SK-N-SH (cell line): ENCODE measurements at regions not wholly inside any gene's neighbourhood (a gene's known extent, or its start where the extent isn't known, plus 50 kb on each side); places are given as distances from the start of the nearest gene placed in this dataset.
"Not testable (repeated sequence)": the region's sequence is repeated elsewhere in the genome, so short reads cannot be mapped to it uniquely, and the experiment has no call there.

Source experiments
- CTCF ChIA-PET: fragments of 300-600, 350-600 bp; formaldehyde crosslinking; extraction: SDS; loops from one replicate; lab custom pipeline; 2021; lab: Yijun Ruan, JAX
- POLR2A ChIA-PET: fragments of 350-600 bp; sonication (Branson Sonifier 250); formaldehyde crosslinking; extraction: SDS; loops from one replicate; lab custom pipeline; 2020; ENCODE audit warnings: antibody characterized with exemption, inconsistent platforms; lab: Yijun Ruan, JAX
- DNase-seq: peaks from one replicate; pipeline ENCODE4 v3.0.0; 2012
- H2AFZ ChIP-seq: fragments of 200-600 bp; sonication (generic); 2 replicates; pipeline ENCODE4 v1.8.1; 2016; ENCODE audit warnings: antibody characterized with exemption, mild to moderate bottlenecking, low read depth
- H3F3A ChIP-seq: fragments of 200-600 bp; sonication (generic); replicated peaks from 2 replicates; pipeline ENCODE3; 2016; ENCODE audit warnings: antibody characterized with exemption, mild to moderate bottlenecking; ENCODE audit not compliant: insufficient read depth
- H3K27ac ChIP-seq, 2 experiments: fragments of 200-500 bp in 1 of 2; fragments of 200-600 bp in 1 of 2; sonication (Bioruptor generic) in 1 of 2; sonication (generic), shearing (Covaris generic) in 1 of 2; 2 replicates each; pipeline versions ENCODE4 v1.5.1 to v1.6.1; 2014 to 2016; ENCODE audit warnings: low read depth in 2 of 2, inconsistent platforms in 1 of 2, low read length in 1 of 2, mild to moderate bottlenecking in 1 of 2, mixed read lengths in 1 of 2
- H3K27me3 ChIP-seq: fragments of 200-600 bp; sonication (generic), shearing (Covaris generic); 2 replicates; pipeline ENCODE4 v1.6.1; 2016; ENCODE audit warnings: mixed run types; ENCODE audit not compliant: insufficient read depth
- H3K36me3 ChIP-seq, 2 experiments: fragments of 200-500 bp in 1 of 2; fragments of 200-600 bp in 1 of 2; sonication (Bioruptor generic) in 1 of 2; sonication (generic) in 1 of 2; replicated peaks in 1 of 2; 2 replicates each; pipeline versions ENCODE3 to v1.5.1; 2014 to 2016; ENCODE audit warnings: low read length in 1 of 2, mild to moderate bottlenecking in 1 of 2; ENCODE audit not compliant: insufficient read depth in 2 of 2, control insufficient read depth in 1 of 2
- H3K4me1 ChIP-seq, 2 experiments: fragments of 200-500 bp in 1 of 2; fragments of 200-600 bp in 1 of 2; sonication (Bioruptor generic) in 1 of 2; sonication (generic), shearing (Covaris generic) in 1 of 2; 2 replicates each; pipeline versions ENCODE4 v1.5.1 to v1.6.1; 2014 to 2016; ENCODE audit warnings: low read depth in 1 of 2, low read length in 1 of 2, mixed run types in 1 of 2; ENCODE audit not compliant: insufficient read depth in 2 of 2, control insufficient read depth in 1 of 2
- H3K4me2 ChIP-seq: fragments of 200-600 bp; sonication (generic), shearing (Covaris generic); 2 replicates; pipeline ENCODE4 v1.6.1; 2017; ENCODE audit warnings: mixed run types
- H3K4me3 ChIP-seq, 2 experiments: fragments of 200-500 bp in 1 of 2; fragments of 200-600 bp in 1 of 2; sonication (Bioruptor generic) in 1 of 2; sonication (generic), shearing (Covaris generic) in 1 of 2; 2 replicates each; pipeline versions ENCODE4 v1.5.1 to v1.8.1; 2014 to 2016; ENCODE audit warnings: low read depth in 2 of 2, inconsistent platforms in 1 of 2, low read length in 1 of 2, mild to moderate bottlenecking in 1 of 2, mixed read lengths in 1 of 2, moderate library complexity in 1 of 2
- H3K79me2 ChIP-seq: fragments of 200-600 bp; sonication (generic); 2 replicates; pipeline ENCODE4 v1.8.1; 2017; ENCODE audit warnings: mild to moderate bottlenecking; ENCODE audit not compliant: insufficient read depth
- H3K9ac ChIP-seq: fragments of 200-600 bp; sonication (generic); 2 replicates; pipeline ENCODE4 v1.6.1; 2017; ENCODE audit warnings: mixed run types
- H3K9me2 ChIP-seq: fragments of 200-600 bp; sonication (generic); 2 replicates; pipeline ENCODE4 v1.6.1; 2017; ENCODE audit warnings: mixed run types
- H3K9me3 ChIP-seq: fragments of 200-600 bp; sonication (generic); 2 replicates; pipeline ENCODE4 v1.6.1; 2017; ENCODE audit warnings: mixed run types, mild to moderate bottlenecking, moderate library complexity
- H4K20me1 ChIP-seq: fragments of 200-600 bp; sonication (generic); 2 replicates; pipeline ENCODE4 v1.6.1; 2017; ENCODE audit warnings: mild to moderate bottlenecking, mixed run types; ENCODE audit not compliant: insufficient read depth
- CHD2 ChIP-seq: fragments of 150-350 bp; IDR thresholded peaks from 2 replicates; pipeline ENCODE4 v1.6.1; 2018; ENCODE audit warnings: low read length; ENCODE audit not compliant: partially characterized antibody
- ELF1 ChIP-seq: IDR thresholded peaks from 2 replicates; pipeline ENCODE4 v1.4.0; 2012
- EP300 ChIP-seq, 2 experiments: IDR thresholded peaks; 2 replicates each; pipeline versions ENCODE4 v1.4.0 to v1.6.1; 2012; ENCODE audit warnings: borderline replicate concordance in 1 of 2, low read depth in 1 of 2, low read length in 1 of 2
- EZH2phosphoT487 ChIP-seq: fragments of 200-600 bp; sonication (generic); IDR thresholded peaks from 2 replicates; pipeline ENCODE4 v1.6.1; 2017; ENCODE audit warnings: low read depth, mixed run types, mild to moderate bottlenecking, antibody characterized with exemption, moderate library complexity, borderline replicate concordance
- GATA2 ChIP-seq: sonication (generic); formaldehyde crosslinking; IDR thresholded peaks from 2 replicates; pipeline ENCODE4 v1.5.0; 2020; ENCODE audit warnings: mild to moderate bottlenecking, missing genetic modification reagents
- IRF3 ChIP-seq: fragments of 150-350 bp; IDR thresholded peaks from 2 replicates; pipeline ENCODE4 v1.6.1; 2016; ENCODE audit warnings: mild to moderate bottlenecking, low read depth, low read length
- MAX ChIP-seq: IDR thresholded peaks from 2 replicates; pipeline ENCODE4 v1.4.0; 2012; ENCODE audit warnings: low read depth
- MEF2A ChIP-seq: IDR thresholded peaks from 2 replicates; pipeline ENCODE4 v1.4.0; 2012; ENCODE audit warnings: low read depth, borderline replicate concordance
- NFIC ChIP-seq: IDR thresholded peaks from 2 replicates; pipeline ENCODE4 v1.4.0; 2012; ENCODE audit warnings: borderline replicate concordance
- NRF1 ChIP-seq: IDR thresholded peaks from 2 replicates; pipeline ENCODE4 v1.6.1; 2012; ENCODE audit warnings: low read depth, mild to moderate bottlenecking, low read length
- REST ChIP-seq: IDR thresholded peaks from 2 replicates; pipeline ENCODE4 v1.6.1; 2012; ENCODE audit warnings: mild to moderate bottlenecking, low read depth, low read length, moderate library complexity
- RXRA ChIP-seq: IDR thresholded peaks from 2 replicates; pipeline ENCODE4 v1.4.0; 2012; ENCODE audit warnings: low read depth, mild to moderate bottlenecking, borderline replicate concordance
- SIN3A ChIP-seq: IDR thresholded peaks from 2 replicates; pipeline ENCODE4 v1.6.1; 2012; ENCODE audit warnings: low read depth, mild to moderate bottlenecking, low read length, moderate library complexity, borderline replicate concordance
- SMC3 ChIP-seq: IDR thresholded peaks from 2 replicates; pipeline ENCODE4 v1.6.1; 2012; ENCODE audit warnings: low read depth, low read length, improper control_type of control experiment
- USF1 ChIP-seq: IDR thresholded peaks from 2 replicates; pipeline ENCODE4 v1.4.0; 2012; ENCODE audit warnings: low read depth, borderline replicate concordance
- YY1 ChIP-seq: IDR thresholded peaks from 2 replicates; pipeline ENCODE4 v1.4.0; 2012; ENCODE audit warnings: low read depth, mild to moderate bottlenecking
- WGBS: methylation state at CpG from one replicate; pipeline ENCODE4 v1.1.6; 2017; ENCODE audit warnings: low lambda C conversion rate; 5-methylcytosine and 5-hydroxymethylcytosine counted together

- TF ChIP-seq USF1 (no peak), MEF2A (no peak), SMC3 (no peak), CHD2 (no peak)
Measured at GRCh38 chr11:43172477-43172876, 139.3 kb upstream of the API5 start (continued).

- no peaks in the 10 kb centered on the region for H3K9me2 ChIP-seq
- no peak overlapping the region for H3K4me2 ChIP-seq
- 23% methylated on average over 3 of the region's 3 CpGs for WGBS
- no peaks in the 10 kb centered on the region for H3K79me2 ChIP-seq
- no peaks in the 10 kb centered on the region; a peak in 1 of 4 replicates for H3K4me1 ChIP-seq
- TF ChIP-seq NRF1 (no peak), MAX (no peak), NFIC (no peak), GATA2 (CRISPR knock-in tag) (no peak)
- TF ChIP-seq, all 33 proteins: peak for 0
- ChIA-PET POLR2A (no interaction called here), CTCF (no interaction called here)
- Histone ChIP-seq H3K36me3 (no peaks in the 10 kb centered on the region), H3K9ac (no peak overlapping the region), H3K27ac (no peak overlapping the region), H3F3A (no peaks in the 10 kb centered on the region), H3K27me3 (no peaks in the 10 kb centered on the region), H4K20me1 (no peaks in the 10 kb centered on the region), H3K9me3 (no peaks in the 10 kb centered on the region), H2AFZ (no peak overlapping the region), H3K4me3 (no peak overlapping the region)
- DNase-seq, result no peak
Measured at GRCh38 chr11:43177975-43178374, 133.8 kb upstream of the API5 start.

GRCh38 chr11:43194459-43194858 is 117.3 kb upstream of the API5 start:
- H2AFZ ChIP-seq, H3K27me3 ChIP-seq, H3K4me3 ChIP-seq, DNase-seq, H3K9me3 ChIP-seq, POLR2A ChIA-PET, H3K27ac ChIP-seq, H3F3A ChIP-seq, H3K9ac ChIP-seq, H3K79me2 ChIP-seq, H3K36me3 ChIP-seq, H3K4me2 ChIP-seq, H3K4me1 ChIP-seq, CTCF ChIA-PET, H4K20me1 ChIP-seq, H3K9me2 ChIP-seq: not testable (repeated sequence)

- Histone ChIP-seq H3K4me2 (no peak overlapping the region), H4K20me1 (no peaks in the 10 kb centered on the region), H3K27ac (no peak overlapping the region), H3K9me2 (no peaks in the 10 kb centered on the region), H3K27me3 (no peaks in the 10 kb centered on the region), H3K4me3 (no peak overlapping the region), H3K79me2 (no peaks in the 10 kb centered on the region), H3K9me3 (no peaks in the 10 kb centered on the region), H3K4me1 (no peaks in the 10 kb centered on the region), H3K9ac (no peak overlapping the region), H2AFZ (no peak overlapping the region), H3F3A (no peaks in the 10 kb centered on the region), H3K36me3 (no peaks in the 10 kb centered on the region)
- POLR2A ChIA-PET, result no interaction called here
- no peak for DNase-seq
- WGBS, result 15% methylated on average over 1 of the region's 1 CpG
- CTCF ChIA-PET, result interaction anchor here (2.0 kb wide), 1 partner anchor 81 kb away, joined by 5 read pairs; no protein-coding TSS in a partner anchor
- TF ChIP-seq ELF1, result no peak
- no peak for TF ChIP-seq EP300 (IDR thresholded peaks at IDR 0.05; ENCODE audit: borderline replicate concordance in 1 of 2, low read depth in 1 of 2, low read length in 1 of 2)
- no peak for TF ChIP-seq SIN3A
- no peak for TF ChIP-seq IRF3
- no peak for TF ChIP-seq NRF1
- no peak for TF ChIP-seq EZH2phosphoT487
- no peak for TF ChIP-seq RXRA
- TF ChIP-seq YY1, result no peak
- no peak for TF ChIP-seq REST
- TF ChIP-seq CHD2, result no peak
Measured at GRCh38 chr11:43197379-43197778, 114.4 kb upstream of the API5 start.
